HG03460 (cell line): ENCODE measurements at regions not wholly inside any gene's neighbourhood (a gene's known extent, or its start where the extent isn't known, plus 50 kb on each side); places are given as distances from the start of the nearest gene placed in this dataset.

Experiments used
- ATAC-seq: cut with Tn5 transposase; IDR thresholded peaks from one replicate; pipeline ENCODE4 v1.9.1; 2021; ENCODE audit not compliant: unreplicated experiment

DNA sequence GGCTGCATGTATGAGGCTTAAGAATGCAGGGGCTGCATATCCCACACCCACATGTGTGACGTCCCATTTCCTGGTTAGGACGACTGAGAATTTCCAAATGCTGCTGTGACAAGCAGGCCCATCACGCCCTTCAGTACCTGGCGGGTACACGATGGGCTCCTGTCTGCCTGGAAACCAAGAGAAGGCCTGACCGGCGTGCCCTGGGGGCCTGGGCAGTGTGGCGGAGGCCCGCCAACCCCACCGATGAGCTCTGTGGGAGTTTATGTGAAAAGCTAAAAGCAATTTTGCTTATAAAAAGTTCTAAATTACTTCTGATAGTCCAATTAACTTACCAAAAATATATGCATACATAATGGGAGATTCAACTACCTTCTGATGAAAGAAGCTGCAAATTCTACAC, 837.3 kb downstream of the GALR1 start:
- ATAC-seq, result no peak

DNA sequence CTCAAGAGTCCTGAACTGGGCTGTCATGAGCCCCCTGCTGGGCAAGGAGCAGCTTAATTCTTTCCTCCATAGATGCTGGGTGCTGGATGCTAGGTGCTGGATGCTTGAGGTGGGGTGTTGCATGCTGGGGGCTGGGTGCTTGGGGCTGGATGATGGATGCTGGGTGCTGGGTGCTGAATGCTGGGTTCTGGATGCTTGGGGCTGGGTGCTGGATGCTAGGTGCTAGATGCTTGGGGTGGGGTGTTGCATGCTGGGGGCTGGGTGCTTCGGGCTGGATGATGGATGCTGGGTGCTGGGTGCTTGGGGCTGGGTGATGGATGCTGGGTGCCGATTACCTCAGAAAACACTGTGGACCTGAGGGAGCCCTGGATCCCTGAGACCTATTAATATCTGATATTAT, 837.7 kb downstream of the GALR1 start:
- no peak for ATAC-seq

DNA sequence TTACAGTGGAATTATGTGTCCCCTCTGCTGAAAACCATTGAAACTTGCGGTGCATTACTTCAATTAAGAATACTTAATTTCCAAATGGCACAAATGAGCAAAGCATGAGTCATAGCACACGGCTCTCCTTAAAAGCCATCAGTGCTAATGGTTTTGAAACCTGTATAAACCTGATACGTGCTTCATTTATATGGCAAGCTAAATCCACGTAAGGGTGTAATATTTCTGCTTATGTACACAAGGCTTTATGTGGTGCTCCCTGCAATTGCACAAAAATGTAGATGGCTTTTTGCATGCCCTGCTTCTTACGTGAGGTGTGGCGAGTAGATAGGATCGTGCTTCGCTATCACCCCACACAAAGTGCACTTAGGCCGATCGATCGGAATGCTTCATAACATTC, 840.9 kb downstream of the GALR1 start:
- no peak for ATAC-seq

DNA sequence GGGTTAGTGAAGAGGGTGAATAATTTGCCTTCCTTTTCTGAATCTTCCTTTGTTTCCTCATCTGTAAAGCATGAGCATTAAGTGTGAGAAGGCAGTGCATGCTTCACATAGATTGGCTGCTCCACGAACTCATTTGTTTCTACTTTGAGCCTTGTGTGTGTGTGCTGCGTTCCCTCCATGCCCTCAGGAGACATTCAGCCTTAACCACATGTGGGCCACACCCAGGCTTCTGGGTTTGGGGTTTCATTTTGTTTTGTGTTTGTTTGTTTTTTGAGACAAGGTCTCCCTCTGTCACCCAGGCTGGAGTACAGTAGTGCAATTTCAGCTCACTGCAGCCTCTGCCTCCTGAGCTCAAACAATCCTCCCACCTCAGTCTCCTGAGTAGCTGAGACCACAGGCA, 843.3 kb downstream of the GALR1 start:
- ATAC-seq, result no peak

DNA sequence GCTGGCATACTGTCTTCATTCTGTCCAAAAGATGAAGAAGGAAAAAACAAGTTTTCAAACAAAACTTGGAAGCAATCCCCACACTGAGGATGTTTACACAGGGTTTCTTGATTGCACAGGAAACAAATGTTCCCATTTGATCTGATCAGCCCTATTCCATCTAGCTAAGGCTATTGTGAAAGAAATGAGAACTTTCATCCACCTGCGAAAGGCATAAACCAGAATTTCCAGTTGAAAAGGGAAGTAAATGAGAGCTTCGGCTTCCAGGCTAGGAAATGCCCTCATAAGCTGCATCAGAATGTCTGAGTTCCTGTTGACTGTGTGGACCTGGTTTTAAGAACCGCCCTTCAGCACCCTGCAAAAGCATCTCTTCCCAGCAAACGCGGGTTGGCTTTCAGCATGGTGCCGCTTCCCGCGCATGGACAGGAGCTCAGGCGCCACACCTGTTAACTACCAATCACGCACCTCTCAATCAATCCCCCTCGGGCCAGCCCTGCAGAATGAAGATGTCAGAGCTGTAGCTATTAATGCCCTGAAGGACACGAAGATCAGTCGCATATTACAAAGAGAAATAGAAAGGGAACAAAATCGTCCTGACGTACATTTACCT, 850.4 kb downstream of the GALR1 start:
- ATAC-seq, result no peak

DNA sequence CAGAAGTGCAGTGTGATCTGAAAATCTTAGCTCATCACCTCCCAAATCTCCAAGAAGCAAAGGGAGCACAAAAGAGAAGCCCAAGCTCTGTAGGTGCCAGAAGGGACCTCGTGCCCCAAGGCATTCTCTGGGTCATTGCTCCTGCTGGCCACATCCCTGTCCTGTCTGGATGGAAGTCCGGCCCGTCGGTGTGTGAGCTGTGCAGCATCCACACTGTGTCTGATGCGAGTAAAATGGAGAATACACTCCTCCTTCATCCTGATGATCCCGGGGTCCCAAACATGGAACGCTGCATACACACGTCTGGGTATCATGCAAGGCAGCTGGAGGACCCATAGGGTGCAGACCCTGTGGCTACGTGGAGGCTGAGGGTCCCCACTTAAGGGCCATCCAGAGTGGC, 851.4 kb downstream of the GALR1 start:
- ATAC-seq, result no peak

DNA sequence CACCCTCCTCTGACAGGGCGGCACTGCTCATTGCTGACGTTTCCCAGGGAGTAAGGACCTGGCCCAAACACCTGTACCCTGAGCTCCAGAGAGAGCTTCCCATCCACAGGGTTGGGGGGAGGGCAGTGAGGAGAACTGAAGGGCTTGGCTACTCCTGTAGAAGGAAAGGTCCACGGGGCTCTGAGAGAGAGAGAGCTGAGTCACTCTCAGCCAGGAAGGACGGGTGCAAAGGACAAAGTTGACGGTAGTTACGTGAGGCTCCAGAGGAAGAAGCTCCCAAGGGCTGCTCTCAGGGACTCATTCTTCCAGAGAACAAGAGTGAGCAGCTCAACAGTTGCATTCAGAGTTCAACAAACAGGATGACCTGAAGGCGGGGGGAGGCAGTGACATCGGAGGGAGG, 852.5 kb downstream of the GALR1 start:
- no peak for ATAC-seq

DNA sequence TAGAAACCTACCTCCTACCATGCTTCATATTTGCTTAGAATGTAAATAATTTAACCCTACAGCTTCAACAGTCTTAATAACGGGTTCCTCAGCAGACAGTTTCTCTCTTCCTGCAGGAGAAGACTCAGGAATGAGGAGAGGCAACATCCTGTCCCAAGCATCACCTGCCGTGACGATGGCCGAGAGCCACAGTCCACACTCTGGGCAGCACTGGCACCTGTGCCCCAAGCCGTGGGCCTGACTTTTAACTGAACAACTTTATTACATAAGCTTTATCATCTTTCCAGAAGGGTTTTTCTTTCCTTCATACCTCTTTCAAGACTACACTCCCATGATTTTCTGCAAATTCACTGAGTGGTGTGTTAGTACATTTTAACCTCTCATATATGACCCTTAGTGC, 856.0 kb downstream of the GALR1 start:
- no peak for ATAC-seq

DNA sequence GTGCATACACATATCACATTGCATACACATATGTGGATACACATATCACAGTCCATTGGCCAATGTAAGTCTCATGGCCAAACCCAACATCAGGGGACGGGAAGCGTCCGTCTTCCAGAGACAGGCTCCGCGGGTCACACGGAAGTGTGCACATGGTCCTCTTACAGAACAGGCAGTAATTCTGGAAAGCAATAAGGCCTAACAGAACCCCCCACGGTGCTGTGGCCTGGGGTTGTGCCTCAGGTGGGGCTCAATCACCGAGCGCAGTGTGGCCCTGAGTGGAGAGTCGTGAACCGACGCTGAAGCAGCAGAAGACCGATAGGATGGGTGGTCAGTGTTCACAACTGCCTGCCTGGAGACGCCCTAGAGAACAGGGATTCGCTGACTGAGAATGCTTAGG, 857.3 kb downstream of the GALR1 start:
- no peak for ATAC-seq

DNA sequence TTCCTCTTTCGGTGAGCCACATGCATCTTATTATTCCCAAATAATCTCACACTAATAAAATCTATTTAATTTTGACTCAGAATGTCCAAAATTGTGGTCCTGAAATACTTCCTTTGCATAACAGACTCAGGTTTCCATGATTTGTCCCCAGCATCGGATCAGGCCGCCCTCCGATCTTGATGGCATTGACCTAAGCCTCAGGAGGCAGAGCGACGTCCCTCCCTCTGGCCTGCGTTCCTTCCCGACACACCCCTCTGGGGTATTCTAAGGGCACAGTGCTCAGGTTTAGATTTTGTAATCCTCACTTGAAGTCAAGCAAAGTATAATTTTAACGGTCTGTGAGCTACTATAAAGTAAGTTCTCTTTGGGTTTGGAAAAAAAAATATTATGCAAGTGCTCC, 857.7 kb downstream of the GALR1 start:
- ATAC-seq, result no peak

DNA sequence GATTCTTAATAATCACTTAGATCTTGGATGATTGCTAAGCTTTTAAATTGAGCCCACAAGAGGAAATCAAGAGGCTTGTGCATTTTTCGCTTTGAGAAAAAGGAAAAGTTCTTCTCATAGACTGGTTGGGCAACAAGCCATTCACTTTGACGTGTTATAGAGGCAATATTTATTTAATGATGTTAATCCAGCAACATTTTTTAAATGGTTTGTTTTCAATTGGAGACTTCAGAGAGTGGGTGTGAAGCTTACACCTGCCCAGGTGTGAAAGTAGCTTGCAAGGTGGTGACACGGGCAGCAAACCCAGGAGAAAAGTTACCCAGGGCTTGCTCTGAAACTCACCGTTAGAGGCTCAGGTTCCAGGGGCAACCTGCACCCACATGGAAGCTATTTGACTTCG, 858.9 kb downstream of the GALR1 start:
- ATAC-seq, result no peak

DNA sequence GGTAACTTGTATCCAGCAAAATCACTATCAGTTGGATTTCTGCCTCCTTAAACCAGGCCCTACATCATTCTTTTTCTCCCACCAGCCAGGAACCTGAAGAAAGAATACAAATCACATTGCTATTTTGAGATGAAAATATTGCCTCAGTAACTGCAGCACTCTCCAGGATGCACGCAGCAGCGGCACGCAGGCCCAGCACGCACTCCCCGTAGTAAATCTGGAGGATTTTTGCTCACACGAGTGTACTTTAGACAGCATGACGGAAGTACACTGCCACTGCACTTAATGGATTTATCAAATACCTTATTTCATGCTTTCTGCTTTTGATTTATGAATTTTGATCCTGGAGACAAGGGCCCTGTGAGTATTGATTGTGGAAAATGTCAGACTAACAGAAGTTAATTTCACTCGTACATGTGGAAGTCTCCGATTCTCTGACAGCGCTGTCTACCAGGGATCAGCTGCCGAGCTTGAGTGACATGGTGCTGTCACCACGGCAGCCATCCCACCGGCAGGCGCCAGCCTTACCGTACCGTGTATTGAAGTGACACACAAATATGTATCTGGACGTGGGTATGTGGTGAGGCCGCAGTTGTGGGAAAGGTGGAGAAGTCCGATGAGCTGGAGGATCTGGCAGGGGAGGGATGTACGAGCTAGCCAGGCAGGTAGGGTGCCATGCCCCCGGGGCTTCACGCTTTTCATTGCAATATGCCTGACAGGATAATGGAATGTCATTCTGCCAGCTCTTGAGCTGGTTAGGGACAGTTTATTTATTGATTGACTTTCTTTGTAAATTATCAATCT, 863.7 kb downstream of the GALR1 start:
- ATAC-seq, result no peak

DNA sequence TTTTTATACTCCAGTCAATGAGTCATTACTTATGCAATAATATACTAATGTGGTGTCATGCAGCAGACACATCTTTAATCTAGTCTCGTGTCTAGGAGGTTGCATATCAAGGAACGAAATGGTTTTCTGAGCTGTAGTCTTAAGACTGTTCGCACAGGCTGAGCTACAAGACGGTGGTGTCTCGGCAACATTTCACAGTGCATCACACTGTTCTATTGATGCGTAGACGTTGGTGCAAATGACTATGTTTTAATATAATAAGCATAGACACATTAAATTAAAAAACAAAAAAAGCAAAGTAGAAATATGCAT, 864.2 kb downstream of the GALR1 start:
- ATAC-seq, result no peak

DNA sequence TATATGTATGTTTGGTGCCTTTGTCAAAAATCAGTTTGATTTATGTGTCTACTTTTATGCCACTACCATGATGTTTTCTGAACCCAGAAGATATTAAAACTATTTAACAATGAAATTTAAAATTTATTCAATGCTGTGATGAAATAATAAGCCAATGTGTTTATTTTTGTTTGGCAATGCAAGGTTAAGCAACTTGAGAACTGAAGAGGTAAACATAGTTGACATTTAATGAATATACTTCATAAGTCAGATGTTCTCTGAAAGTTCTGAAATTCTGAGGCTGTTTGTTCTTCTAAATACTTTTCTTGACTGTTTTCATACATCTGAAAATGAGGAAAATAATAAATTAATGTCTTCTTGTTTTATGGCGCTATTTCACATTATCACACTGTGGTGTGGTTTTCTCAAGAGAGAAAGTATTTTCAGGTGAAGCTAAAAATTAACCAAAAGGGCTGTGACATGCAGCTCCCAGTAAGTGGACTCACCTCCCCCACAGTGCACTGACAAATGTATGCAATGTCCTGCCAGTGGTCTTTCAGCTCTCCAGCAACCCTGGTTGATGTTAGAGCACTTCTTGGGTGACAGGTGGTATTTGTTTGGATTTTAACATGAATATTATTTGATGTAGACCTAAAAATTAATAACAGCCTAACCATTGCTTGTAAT, 863.6 kb upstream of the SALL3 start:
- ATAC-seq, result no peak

DNA sequence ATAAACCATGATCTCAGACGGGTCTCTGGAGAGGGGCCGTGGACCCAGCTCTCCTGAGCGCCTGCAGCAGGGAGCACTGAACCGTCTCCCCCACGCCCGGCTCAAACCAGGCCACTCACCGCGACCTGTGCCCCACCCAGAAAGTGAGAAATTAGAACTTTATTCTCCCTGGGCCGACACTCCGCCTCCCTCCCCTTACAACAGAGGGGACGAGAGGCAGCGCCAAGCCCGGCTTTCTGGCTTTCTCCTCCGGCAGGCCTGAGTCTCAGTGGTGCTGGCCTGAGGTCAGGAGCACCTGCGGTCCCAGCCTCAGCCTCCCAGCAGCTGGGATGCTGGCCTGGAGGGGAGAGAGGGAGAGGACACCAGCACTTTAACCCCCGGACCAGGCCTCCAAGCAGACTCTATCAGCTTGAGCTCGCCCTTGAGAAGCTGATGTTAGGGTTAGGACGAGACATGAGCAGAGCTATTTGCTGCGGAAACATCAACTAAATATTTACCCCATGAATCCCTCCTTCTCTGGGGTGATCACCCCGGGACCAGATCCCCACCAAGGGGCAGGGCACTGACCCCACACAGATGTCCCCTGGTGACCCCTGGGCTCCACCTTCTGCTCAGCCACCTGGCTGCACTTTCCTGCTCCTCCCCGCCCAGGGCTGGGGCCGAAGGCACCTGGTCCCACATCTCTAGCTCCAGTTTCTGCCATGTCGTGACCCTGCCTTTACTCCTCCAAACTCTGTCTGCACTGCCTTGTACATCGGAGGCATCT, 856.3 kb upstream of the SALL3 start:
- ATAC-seq, result no peak

DNA sequence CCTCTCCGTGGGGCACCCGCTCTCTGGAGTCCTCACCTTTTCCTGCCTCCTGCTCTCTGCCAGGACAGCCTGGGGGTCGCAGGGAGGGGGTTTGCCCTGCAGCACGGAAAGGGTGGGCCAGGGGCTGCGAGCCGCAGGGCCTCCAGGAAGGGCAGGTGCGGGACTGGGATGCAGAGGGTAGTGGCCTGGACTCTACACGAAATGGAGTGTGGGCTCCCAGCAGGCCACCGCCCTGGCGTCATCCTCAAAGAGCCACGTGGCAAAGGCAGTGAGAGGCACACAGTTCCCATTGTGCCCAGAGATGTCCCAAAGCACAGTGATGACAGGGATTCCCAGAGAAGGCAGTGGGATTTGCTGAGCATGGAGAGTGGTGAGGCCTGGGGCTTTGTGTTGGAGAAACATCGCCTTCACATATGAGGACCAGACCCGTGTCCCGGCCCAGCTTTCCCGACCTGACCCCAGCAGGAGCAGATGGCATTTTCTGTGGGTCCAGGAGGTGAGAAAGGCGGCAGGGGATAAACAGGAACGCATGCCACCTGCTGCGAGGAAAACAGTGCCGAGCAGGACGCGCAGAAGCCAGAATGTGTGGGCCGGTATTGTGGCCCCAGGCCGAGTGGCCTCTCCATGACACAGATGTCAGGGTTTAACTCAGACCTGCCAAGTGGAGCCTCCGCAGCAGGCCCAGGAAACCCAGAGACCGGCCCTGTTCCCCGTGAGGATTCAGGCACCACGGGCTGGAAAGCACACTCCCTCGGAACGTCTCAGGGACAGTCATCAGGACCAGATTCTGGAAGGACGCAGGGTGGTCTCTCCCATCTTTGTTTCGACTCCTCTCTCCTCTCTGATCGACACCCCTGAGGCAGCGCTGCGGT, 855.5 kb upstream of the SALL3 start:
- no peak for ATAC-seq

DNA sequence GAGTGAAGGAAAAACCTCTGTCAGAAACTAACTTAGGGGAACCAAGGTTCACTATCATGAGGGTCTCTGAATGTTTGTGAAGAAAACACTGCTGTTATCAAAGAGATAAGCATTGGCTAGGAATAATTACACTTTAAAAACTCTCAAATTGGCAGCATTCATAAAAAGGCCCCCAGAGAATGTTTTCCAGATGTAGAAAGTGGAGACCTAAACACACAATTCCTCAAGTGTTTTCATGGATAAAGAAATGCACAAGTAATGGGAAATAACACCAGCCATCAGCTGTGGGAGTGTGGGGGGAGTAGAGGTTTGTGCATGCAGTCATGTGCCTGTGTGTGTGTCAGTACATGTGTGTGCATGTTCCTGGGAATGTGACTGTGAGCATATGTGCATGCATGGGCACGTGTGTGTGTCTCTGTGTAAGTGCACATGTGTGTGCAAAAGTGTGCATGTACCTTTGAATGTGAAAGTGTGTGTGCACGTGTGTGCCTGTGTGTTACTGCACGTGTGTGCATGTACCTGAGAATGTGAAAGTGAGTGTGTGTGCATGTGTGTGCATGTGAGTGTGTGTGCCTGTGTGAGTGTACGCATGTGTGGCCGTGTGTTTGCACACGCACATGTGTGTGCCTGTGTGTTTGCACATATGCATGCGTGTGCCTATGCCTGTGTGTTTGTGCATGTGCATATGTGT, 854.3 kb upstream of the SALL3 start:
- ATAC-seq, result no peak

DNA sequence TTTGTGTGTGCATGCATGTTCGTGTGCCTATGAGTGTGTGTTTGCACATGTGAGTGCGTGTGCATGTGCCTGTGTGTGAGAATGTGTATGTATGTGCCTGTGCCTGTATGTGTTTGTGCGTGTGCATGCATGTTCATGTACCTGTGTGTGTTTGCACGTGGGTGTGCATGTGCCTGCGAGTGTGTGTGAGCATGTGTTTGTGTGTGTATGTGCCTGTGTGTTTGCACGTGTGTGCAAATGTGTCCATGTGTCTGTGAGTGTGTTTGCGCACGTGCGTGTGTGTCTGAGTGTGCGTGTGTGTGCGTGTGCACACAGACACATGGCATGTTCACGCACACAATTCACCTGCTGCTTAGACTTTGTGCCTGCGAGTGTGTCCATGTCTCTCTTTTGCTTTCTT, 853.5 kb upstream of the SALL3 start:
- no peak for ATAC-seq

DNA sequence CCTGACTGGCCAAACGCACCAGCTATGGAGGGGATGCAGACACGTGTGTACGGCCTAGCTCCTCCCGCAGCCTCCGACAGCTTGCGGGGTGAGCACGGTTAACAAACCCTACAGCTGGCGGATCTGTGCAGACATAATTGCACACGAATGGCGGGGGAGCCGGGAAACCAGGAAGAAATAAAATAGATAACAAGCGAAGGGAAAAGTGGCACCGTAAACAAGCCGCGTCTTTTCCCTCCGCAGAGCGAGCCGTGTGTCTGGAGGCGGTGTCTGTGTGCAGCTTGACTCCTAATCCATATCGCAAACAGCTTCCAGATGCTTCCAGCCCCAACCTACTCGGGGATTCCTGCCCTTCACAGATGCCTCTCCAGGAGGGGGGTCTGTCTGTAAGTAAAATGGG, 853.1 kb upstream of the SALL3 start:
- ATAC-seq, result no peak

DNA sequence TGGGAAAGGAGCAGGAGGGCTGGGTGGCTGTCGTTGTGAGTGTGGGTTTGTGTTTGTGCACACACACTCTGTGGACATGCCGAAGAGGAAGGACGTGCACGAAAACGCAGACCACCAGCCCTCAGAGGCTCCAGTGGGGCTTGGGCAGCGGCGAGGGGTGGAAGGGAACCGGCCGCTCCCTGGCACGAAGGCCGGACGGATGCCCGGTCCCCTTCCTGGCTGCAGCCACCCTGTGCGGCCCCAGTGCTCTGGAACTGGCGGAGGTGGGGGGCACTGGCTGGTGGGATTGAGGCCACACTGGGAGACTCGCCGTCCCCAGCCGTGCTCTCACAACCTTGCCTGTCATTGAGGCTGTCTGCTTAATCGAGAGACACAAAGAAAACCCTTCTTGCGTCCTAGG, 852.6 kb upstream of the SALL3 start:
- no peak for ATAC-seq
